ENCODE measurements at regions not wholly inside any gene's neighbourhood (a gene's known extent, or its start where the extent isn't known, plus 50 kb on each side); places are given as distances from the start of the nearest gene placed in this dataset.

DNA sequence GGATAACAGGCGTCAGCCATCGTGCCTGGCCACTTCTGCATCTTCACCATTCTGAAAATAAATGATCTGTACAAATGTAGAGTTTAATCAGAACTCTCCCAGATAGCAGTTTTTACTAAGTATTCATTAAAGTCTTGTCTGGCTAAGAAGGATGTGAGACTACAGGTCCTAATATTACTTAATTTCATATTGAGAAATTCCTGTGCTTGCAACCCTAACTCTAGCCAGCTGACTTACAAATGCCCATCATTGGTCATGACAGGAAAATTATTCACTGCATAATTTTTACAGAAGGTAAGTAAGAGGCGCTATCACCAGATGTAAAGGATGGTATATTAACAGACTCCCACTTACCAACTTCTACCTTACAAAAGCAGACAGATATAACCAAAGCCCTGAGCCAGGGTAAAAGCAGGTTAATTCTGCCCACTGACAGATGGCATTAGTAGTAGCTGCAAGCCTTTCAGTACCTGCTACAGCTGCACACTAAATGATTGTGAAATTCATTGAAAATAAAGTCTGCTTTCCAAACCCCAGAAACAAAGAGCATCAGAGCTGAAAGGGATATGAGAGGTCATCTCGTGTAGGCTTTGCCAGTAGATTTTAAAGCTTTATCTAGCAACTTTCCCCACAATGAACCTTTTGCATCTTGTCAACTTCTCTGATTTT is 55.9 kb upstream of the FOXN2 start:
- H3K4me3 ChIP-seq (ENCODE audit: low read depth, low read length): no peak overlapping the region
- TF ChIP-seq, protein P1, sequence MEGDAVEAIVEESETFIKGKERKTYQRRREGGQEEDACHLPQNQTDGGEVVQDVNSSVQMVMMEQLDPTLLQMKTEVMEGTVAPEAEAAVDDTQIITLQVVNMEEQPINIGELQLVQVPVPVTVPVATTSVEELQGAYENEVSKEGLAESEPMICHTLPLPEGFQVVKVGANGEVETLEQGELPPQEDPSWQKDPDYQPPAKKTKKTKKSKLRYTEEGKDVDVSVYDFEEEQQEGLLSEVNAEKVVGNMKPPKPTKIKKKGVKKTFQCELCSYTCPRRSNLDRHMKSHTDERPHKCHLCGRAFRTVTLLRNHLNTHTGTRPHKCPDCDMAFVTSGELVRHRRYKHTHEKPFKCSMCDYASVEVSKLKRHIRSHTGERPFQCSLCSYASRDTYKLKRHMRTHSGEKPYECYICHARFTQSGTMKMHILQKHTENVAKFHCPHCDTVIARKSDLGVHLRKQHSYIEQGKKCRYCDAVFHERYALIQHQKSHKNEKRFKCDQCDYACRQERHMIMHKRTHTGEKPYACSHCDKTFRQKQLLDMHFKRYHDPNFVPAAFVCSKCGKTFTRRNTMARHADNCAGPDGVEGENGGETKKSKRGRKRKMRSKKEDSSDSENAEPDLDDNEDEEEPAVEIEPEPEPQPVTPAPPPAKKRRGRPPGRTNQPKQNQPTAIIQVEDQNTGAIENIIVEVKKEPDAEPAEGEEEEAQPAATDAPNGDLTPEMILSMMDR (IDR thresholded peaks at IDR 0.05; ENCODE audit: borderline replicate concordance, insufficient read depth, low read depth, low read length): no peak

DNA sequence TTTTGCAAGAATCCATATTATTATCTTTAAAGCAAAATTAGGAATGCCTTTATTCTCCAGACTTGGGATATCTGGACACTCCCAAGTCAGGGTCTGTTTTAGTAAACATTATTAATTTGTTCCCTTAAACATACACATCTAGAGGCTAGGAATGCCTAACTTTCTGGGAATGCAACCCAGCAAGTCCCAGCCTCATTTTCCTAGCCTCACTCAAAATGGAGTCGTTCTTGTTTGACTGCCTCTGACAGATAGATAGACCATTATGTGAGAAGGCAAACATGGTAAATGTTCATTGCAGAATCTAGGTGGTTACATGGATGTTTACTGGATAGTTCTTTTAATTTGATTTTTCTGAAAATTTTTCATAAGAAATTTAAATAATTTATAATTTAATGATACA is 54.7 kb upstream of the FOXN2 start:
- no peak overlapping the region for H3K4me3 ChIP-seq (ENCODE audit: low read depth, low read length)
- TF ChIP-seq, protein P1 (IDR thresholded peaks at IDR 0.05; ENCODE audit: borderline replicate concordance, insufficient read depth, low read depth, low read length): no peak

DNA sequence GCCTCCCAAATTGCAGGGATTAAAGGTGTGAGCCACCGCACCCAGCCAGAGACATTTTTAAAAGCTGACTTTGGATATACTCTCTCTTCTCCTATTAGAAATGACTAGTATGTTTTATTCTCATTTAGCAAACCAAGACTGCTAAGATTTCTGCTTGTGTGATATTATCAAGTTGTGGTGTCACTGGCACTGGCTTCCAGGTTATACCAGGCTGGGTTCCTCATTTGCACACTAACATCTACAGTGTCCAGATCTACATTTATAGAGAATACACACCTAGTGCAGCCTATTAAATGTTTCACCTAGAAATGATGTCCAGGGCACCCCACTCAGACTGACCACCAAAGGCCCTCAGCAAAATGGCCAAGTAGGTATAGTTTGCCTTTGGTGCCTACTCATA is 49.9 kb upstream of the FOXN2 start:
- no peak overlapping the region for H3K4me3 ChIP-seq (ENCODE audit: low read depth, low read length)
- TF ChIP-seq, protein P1 (IDR thresholded peaks at IDR 0.05; ENCODE audit: borderline replicate concordance, insufficient read depth, low read depth, low read length): no peak
